Epithelial cell of esophagus (primary cell): ENCODE measurements at regions not wholly inside any gene's neighbourhood (a gene's known extent, or its start where the extent isn't known, plus 50 kb on each side); places are given as distances from the start of the nearest gene placed in this dataset.
"Not testable (repeated sequence)": the region's sequence is repeated elsewhere in the genome, so short reads cannot be mapped to it uniquely, and the experiment has no call there.

Experiments
- DNase-seq: peaks from one replicate; pipeline ENCODE4 v3.0.0; 2010; ENCODE audit warnings: low read depth
- H3K4me3 ChIP-seq: 2 replicates; pipeline ENCODE4 v1.5.1; 2011; ENCODE audit warnings: mild to moderate bottlenecking, low read length, control low read depth
- CTCF ChIP-seq: IDR thresholded peaks from 2 replicates; pipeline ENCODE4 v1.5.1; 2011; ENCODE audit warnings: low read depth, mild to moderate bottlenecking, low read length, control low read depth, inconsistent platforms; ENCODE audit not compliant: insufficient read depth; ENCODE audit errors: missing control alignments

GRCh38 chr22:23501261-23501619 is 78.8 kb downstream of the IGLL1 start:
- H3K4me3 ChIP-seq, result no peak overlapping the region
- DNase-seq, result no peak
- no peak for TF ChIP-seq CTCF

GRCh38 chr22:23500508-23501260 is 79.4 kb downstream of the IGLL1 start:
- no peak overlapping the region for H3K4me3 ChIP-seq
- no peak for DNase-seq
- TF ChIP-seq CTCF, result no peak

- no peak for DNase-seq
- no peak for TF ChIP-seq CTCF
These were observed 80.1 kb downstream of the IGLL1 start for GRCh38 chr22:23499845-23500500.

GRCh38 chr22:23498811-23499798 is 81.0 kb downstream of the IGLL1 start:
- no peak for DNase-seq
- no peak for TF ChIP-seq CTCF
- H3K4me3 ChIP-seq, result no peak overlapping the region

More at GRCh38 chr22:23499845-23500500, 80.1 kb downstream of the IGLL1 start:
- no peak overlapping the region for H3K4me3 ChIP-seq

GRCh38 chr22:23497889-23498288 is 82.2 kb downstream of the IGLL1 start:
- H3K4me3 ChIP-seq, DNase-seq: not testable (repeated sequence)

- no peak overlapping the region for H3K4me3 ChIP-seq
- DNase-seq, result no peak
- TF ChIP-seq CTCF, result no peak
These were observed 82.8 kb downstream of the IGLL1 start for GRCh38 chr22:23497016-23497885.
